Esophagus squamous epithelium (tissue), 4 donors: ENCODE measurements at regions not wholly inside any gene's neighbourhood (a gene's known extent, or its start where the extent isn't known, plus 50 kb on each side); places are given as distances from the start of the nearest gene placed in this dataset.

Experiments
- CTCF ChIP-seq, 6 experiments: fragments of 450-650 bp in 4 of 6; fragments of 200-600 bp in 2 of 6; sonication (generic) in 2 of 6; IDR thresholded peaks; one replicate each; pipeline ENCODE4 v1.5.1; 2016 to 2019; ENCODE audit warnings: antibody characterized with exemption in 6 of 6, mild to moderate bottlenecking in 4 of 6, moderate library complexity in 4 of 6
- POLR2A ChIP-seq, 4 donors: fragments of 450-650 bp; IDR thresholded peaks; one replicate each; pipeline ENCODE4 v1.6.1; 2017; ENCODE audit warnings: antibody characterized with exemption in 4 of 4, mild to moderate bottlenecking in 4 of 4, moderate library complexity in 3 of 4

- TF ChIP-seq CTCF (IDR thresholded peaks at IDR 0.05): no peak
- TF ChIP-seq POLR2A (IDR thresholded peaks at IDR 0.05): no peak
These were observed 362.3 kb upstream of the ZFP42 start for GRCh38 chr4:187633245-187633644.
